Putamen (tissue), 1 donor: ENCODE measurements at regions not wholly inside any gene's neighbourhood (a gene's known extent, or its start where the extent isn't known, plus 50 kb on each side); places are given as distances from the start of the nearest gene placed in this dataset.

Experiments
- DNase-seq: peaks from one replicate; pipeline ENCODE4 v3.0.0-alpha.2; 2016; ENCODE audit warnings: low spot score

- DNase-seq, result no peak
These were observed 412.0 kb downstream of the FOXO1 start for GRCh38 chr13:40254394-40254793.

- DNase-seq, result no peak
These were observed 410.9 kb downstream of the FOXO1 start for GRCh38 chr13:40255551-40255950.

GRCh38 chr13:40259899-40260298, 406.5 kb downstream of the FOXO1 start:
- no peak for DNase-seq

- no peak for DNase-seq
These were observed 405.1 kb downstream of the FOXO1 start for GRCh38 chr13:40261336-40261735.

GRCh38 chr13:40261947-40262346, 404.5 kb downstream of the FOXO1 start:
- DNase-seq, result no peak

GRCh38 chr13:40269086-40269485, 397.4 kb downstream of the FOXO1 start:
- DNase-seq, result no peak

- DNase-seq, result no peak
These were observed 395.7 kb downstream of the FOXO1 start for GRCh38 chr13:40270726-40271125.

- DNase-seq, result no peak
These were observed 395.1 kb downstream of the FOXO1 start for GRCh38 chr13:40271271-40271885.

- peak; percentile 74 for DNase-seq
These were observed 394.3 kb downstream of the FOXO1 start for GRCh38 chr13:40271931-40272775.

- DNase-seq, result no peak
These were observed 393.7 kb downstream of the FOXO1 start for GRCh38 chr13:40272776-40273139.

- DNase-seq, result peak; percentile 76
These were observed 393.0 kb downstream of the FOXO1 start for GRCh38 chr13:40273253-40274025.

- no peak for DNase-seq
These were observed 392.3 kb downstream of the FOXO1 start for GRCh38 chr13:40274103-40274502.

GRCh38 chr13:40275155-40275554, 391.3 kb downstream of the FOXO1 start:
- DNase-seq, result no peak

- no peak for DNase-seq
These were observed 390.8 kb downstream of the FOXO1 start for GRCh38 chr13:40275636-40276035.

- DNase-seq, result no peak
These were observed 382.8 kb downstream of the FOXO1 start for GRCh38 chr13:40283666-40284065.

- no peak for DNase-seq
These were observed 380.8 kb downstream of the FOXO1 start for GRCh38 chr13:40285634-40286033.

- DNase-seq, result no peak
These were observed 379.0 kb downstream of the FOXO1 start for GRCh38 chr13:40287428-40287827.

- DNase-seq, result no peak
These were observed 378.2 kb downstream of the FOXO1 start for GRCh38 chr13:40288259-40288658.

- DNase-seq, result no peak
These were observed 375.7 kb downstream of the FOXO1 start for GRCh38 chr13:40290758-40291157.

- no peak for DNase-seq
These were observed 374.3 kb downstream of the FOXO1 start for GRCh38 chr13:40292108-40292507.

GRCh38 chr13:40292536-40292935, 373.9 kb downstream of the FOXO1 start:
- no peak for DNase-seq

- no peak for DNase-seq
These were observed 364.1 kb downstream of the FOXO1 start for GRCh38 chr13:40302351-40302750.

- no peak for DNase-seq
These were observed 362.1 kb downstream of the FOXO1 start for GRCh38 chr13:40304391-40304790.
